Activated CD4-positive, alpha-beta T cell treated with anti-CD3 and anti-CD28 coated beads, Interleukin-2, amount 50 U/mL, for 16 hours (primary cell): ENCODE measurements at regions not wholly inside any gene's neighbourhood (a gene's known extent, or its start where the extent isn't known, plus 50 kb on each side); places are given as distances from the start of the nearest gene placed in this dataset.
"Not testable (repeated sequence)": the region's sequence is repeated elsewhere in the genome, so short reads cannot be mapped to it uniquely, and the experiment has no call there.

Experiments
- DNase-seq: peaks from one replicate; pipeline ENCODE4 v3.0.0-alpha.2; 2020

DNA sequence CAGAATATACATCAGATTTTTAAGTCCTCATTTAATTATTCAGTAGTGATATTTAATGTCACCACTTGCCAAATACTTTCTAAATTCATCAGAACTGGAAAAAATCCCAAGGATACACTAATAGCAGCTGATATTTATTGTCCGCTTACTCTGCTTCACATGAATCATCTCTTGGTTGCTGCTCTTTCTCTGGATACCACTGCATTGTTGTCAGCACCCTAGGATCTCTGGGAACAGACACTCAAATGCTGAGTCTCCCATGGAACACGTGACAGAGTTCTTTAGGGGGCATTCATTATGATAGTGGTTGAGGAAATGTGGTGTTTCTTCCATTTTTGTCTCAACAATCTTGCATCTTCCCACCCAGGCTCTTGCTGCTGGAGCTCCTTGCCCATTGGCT is 318.0 kb downstream of the RFPL4B start:
- DNase-seq, result no peak

DNA sequence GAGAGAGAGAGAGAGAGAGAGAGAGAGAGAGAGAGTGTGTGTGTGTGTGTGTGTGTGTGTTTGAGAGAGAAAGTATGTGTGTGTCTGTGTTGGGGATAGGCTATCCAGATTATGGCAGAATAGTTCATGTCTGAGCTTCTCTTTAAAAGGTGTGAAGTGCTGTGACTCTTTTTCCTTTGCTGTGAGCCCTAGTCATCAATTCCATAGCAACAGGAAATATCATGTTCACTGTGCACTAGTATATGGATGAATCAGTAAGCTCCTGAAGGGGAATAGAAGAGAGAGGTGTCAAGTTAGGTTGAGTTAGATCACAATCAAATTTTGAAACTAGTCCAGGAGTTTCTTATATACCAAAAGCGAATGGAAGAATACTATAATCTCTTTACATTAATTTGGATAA is 318.7 kb downstream of the RFPL4B start:
- DNase-seq, result peak; percentile 0

DNA sequence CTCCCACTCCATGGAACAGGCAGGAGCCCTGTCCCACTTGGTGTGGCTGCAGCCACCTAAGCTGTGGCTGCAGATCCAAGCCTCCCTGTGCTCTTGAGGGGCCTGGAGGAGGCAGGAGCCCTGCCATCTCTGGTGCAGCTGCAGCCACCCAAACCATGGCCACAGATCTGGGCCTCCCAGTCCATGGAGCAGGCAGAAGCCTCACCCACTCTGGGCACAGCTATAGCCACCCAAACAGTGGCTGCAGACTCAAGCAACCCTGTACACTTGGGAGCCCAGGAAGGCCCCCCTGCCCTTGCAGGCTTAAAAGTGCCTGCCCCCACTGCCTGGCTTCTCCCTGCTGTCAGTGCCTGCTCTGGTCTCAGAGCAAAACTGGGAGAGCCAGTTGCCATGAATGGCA is 320.3 kb downstream of the RFPL4B start:
- no peak for DNase-seq

DNA sequence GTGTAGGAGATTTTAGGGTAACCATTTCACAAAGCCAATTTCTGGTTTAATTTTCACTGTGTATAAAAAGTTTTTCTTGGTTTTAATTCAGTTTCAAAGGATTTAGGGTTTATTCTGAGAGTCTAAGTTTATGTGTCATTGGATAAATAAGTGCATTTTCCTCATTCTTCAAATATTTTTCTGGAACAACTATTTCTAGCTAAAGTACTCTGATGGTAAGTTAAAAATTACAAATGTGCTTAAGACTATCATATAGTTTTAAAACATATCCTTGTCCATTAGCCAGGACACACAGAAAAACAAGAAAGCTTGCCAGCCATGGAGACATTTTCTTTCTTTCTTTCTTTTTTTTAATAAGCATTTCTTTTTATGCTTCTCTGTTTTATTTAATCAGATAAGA is 333.0 kb downstream of the RFPL4B start:
- DNase-seq, result no peak

DNA sequence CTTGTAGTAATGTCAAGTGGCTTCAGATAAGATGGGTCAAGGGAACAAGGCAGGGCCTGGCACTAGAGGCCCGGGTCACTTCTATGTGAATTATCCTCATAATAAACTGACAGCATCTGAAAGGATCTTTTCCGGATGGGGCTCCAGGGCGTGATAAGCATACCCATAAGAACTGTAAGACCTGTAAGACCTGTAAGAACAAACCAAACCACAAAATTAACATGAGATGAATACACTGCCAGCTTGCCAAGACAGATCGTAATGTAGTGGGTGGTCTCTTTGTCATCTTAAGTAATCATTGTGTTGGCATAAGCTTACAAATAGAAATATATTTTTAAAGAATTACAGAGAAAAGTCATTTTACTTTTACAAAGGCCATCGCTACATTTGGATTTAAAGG is 334.9 kb downstream of the RFPL4B start:
- no peak for DNase-seq

DNA sequence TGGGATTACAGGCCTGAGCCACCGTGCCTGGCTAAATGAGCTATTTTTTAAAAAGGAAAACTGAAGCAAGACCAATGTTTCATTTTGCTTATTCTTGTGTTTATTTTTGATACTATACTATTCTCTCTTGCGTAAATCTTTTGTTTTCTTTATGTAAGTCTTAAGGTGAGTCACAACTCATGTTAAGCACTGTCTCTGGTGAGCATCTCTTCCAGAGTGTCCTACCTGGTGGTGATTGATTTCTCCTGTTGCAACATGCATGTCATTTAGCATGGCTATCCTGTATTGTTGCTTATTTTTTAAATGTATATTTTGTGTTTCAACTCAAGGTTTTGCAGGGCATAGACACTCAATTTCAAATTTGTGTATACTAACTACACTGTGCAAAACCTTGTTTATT is 336.0 kb downstream of the RFPL4B start:
- no peak for DNase-seq

DNA sequence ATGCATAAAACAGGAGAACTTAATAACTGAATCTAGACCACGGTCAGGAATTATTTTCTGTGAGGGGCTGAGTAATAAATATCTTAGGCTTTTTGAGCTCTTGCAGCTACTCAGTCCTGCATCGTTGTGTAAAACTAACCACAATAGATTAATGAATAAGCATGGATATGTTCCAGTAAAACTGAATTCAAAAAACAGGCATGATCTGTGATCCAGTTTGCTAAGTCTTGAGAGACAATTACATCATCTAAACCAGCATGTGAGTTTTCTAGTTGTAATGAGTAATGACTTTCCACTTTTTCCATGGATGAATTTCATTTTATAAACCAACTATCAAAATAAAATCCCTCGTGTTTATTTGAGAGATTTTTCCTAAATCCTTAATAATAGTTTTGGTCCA is 336.8 kb downstream of the RFPL4B start:
- no peak for DNase-seq

DNA sequence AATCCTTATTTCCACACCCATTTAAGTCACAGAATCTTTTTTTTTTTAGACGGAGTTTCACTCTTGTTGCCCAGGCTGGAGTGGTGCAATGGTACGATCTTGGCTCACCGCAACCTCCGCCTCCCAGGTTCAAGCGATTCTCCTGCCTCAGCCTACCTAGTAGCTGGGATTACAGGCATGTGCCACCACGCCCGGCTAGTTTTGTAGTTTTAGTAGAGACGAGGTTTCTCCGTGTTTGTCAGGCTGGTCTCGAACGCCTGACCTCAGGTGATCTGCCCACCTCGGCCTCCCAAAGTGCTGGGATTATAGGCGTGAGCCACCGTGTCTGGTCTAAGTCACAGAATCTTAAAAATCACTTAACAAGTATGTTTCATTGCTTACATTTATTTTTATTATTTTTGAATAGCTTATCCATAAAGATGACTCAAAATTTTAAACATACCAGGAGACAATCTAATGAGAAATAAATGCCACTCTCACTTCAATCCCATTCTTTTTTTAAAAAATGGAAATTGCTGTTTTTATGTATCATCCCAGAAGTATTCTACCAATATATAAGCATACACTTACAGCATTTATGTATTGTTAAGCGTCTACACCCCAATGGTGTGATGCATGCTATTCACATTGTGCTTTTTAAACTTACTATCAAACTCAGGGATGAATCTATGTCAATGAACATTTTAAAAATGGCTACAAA is 338.5 kb downstream of the RFPL4B start:
- not testable (repeated sequence) for DNase-seq

DNA sequence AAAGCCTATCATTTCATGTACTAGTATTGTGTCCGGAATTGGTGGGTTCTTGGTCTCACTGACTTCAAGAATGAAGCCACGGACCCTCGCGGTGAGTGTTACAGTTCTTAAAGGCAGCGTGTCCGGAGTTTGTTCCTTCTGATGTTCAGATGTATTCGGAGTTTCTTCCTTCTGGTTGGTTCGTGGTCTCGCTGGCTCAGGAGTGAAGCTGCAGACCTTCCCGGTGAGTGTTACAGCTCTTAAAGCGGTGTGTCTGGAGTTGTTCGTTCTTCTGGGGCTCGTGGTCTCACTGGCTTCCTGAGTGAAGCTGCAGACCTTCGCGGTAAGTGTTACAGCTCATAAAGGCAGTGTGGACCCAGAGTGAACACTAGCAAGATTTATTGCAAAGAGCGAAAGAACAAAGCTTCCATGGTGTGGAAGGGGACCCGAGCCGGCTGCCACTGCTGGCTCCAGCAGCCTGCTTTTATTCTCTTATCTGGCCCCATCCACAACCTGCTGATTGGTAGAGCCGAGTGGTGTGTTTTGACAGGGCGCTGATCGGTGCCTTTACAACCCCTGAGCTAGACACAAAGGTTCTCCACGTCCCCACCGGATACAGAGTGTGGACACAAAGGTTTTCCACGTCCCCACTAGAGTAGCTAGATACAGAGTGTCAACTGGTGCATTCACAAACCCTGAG is 341.5 kb downstream of the RFPL4B start:
- DNase-seq, result not testable (repeated sequence)

DNA sequence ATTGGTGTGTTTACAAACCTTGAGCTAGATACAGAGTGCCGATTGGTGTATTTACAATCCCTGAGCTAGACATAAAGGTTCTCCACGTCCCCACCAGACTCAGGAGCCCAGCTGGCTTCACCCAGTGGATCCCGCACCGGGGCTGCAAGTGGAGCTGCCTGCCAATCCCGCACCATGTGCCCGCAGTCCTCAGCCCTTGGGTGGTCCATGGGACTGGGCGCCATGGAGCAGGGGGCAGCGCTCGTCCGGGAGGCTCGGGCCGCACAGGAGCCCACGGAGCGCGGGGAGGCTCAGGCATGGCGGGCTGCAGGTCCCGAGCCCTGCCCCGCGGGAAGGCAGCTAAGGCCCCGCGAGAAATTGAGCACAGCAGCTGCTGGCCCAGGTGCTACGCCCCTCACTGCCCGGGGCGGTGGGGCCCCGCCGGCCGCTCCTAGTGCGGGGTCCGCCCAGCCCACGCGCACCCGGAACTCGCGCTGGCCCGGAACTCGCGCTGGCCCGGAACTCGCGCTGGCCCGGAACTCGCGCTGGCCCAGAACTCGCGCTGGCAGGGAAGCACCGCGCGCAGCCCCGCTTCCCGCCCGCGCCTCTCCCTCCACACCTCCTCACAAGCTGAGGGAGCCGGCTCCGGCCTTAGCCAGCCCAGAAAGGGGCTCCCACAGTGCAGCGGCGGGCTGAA is 342.2 kb downstream of the RFPL4B start:
- DNase-seq, result not testable (repeated sequence)

DNA sequence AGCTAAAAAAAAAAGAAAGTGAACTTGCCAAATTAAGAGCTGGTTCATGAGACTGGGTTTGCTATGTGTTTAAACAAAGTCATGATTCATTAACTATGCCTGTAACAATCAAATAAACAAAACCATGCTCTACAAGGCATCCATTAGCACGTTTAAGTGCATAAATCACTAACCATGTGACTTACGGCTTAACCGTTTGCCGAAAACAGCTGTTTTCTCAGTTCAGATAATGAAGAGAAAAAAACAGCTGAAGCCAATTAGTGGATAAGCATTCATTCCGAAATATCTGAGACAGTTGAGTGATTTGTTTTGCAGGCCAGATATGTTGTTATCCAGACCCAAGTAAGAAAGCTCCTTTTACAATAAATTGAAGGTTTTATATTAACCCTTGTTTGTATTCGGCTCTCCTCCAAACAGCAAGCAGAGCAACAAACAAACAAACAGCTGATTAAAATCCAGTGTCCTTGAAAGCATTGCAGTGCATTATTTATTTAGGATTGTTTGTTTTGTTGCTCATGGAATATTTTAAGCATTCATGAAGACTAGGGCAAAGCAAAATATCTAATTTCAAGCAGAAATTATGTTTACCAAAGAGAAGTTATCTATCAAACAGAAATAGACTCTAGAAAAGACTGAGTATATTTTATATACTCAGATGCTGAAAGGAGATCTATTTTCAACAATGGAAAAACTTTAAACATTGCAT is 343.5 kb downstream of the RFPL4B start:
- DNase-seq, result no peak

DNA sequence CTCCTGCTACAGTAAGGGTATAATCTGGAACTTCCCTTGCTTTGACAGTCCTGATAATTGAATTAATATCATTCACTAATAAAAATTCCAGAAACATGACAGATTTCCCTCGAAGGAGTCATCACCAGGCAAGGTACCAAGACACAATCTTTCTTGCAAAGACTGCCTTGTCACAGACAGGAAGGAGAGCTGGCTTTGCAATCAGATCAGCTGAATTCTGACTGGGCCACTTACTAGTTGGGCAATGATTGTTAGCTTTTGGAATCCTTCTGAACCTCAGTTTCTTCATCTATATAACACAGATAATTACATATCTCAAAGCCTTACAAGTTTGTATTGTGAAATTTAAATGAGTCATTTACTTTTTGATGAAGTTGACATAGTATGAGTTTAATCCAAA is 344.2 kb downstream of the RFPL4B start:
- no peak for DNase-seq

DNA sequence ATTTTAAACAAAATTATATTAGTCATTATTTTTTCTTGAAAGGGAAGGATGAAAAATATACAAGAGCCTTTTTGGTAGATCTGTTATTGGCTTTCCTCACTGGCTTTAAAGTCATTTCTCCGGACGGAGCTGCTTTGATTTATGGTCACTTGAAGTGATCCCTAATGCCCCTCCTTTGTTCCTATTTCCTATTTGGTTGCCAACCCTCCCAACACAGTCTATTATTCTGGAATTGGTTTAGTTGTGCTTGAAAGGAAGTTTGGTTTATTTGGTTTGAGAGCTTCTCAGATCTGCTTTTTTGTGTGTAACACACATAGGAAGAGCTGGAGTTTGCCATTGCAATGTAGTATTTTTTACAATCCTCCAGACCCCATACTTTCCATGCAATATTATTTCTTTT is 347.9 kb downstream of the RFPL4B start:
- no peak for DNase-seq

DNA sequence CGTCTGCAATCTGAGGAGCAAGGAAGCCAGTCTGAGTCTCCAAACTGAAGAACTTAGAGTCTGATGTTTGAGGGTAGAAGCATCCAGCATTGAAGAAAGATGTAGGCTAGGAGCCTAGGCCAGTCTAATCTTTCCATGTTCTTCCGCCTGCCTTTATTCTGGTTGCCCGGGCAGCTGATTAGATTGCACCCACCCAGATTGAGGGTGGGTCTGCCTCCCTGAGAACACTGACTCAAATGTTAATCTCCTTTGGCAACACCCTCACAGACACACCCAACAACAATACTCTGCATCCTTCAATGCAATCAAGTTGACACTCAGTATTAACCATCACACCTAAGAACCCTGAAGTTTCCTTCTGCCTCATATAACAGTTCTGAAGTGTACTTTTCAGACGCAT is 350.1 kb downstream of the RFPL4B start:
- no peak for DNase-seq

DNA sequence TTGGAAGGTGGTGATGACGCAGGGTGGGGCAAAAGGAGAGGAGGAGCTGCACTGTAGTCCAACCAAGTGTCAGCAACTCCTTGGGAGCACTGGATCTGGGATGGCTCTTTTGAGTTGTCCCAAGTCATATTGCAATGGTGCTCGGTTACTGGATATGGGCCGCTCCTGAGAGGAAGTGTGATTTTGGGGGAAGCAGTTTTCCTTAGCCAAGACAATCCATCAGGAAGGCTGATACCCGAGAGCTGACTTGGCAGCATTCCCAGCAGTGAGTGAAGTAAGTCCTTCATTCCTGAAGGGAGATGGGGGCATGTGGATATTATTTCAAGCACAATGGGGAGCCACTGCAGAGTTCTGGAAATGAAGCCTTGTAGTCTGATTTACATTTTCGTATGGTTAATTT is 354.1 kb downstream of the RFPL4B start:
- no peak for DNase-seq

DNA sequence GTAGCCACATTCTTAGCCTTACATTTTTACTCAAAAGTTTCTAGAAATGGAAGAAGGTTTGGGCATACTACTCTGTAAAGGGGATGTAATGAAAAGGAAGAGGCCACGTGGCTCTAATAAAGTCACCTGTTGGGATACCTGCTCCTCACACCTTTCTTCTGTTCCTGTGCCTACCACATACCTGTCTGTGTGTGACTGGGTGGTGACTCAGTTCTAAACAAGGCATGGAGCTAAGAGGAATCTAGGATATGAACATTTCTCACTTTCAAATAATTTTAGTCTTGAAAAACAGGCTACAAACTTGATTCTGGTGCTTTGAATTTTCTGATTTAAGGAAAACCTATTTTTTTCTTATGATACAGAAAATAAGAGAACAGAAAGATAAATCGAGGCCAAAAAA is 363.6 kb downstream of the RFPL4B start:
- DNase-seq, result no peak

DNA sequence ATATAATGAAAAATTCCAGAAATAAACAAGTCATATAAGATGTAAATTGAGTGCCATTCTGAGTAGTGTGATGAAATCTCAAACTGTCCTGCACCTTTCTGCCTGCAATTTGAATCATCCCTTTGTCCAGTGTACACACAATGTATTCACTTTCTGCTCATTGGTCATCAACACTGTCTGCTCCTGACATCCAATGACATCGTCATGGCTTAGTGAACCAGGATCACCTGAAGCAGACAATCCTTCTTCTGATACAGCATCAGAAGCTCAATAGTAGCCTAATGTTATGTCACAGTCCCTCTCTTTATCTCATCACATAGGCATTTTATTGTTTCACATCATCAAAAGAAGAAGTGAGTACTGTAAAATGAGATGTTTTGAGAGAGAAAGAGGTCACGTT is 366.3 kb downstream of the RFPL4B start:
- no peak for DNase-seq

DNA sequence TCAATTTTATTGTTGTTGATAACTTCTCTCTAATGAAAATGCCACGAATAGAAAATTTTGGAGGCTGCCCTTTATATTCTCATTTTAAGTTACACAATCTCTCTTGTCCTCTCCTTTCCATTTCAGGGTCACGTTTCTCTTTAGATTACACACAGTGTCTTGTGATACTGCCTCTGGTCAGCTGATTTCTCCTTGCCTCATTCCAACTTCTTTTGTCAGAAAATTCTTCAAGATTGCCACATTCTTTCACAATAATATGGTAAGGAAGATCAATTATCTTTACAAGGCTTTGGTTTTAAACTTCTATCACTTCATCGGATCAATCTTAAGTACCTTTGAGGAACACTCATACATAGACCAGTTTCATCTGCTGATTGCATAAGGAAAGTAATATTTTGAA is 370.3 kb downstream of the RFPL4B start:
- no peak for DNase-seq

DNA sequence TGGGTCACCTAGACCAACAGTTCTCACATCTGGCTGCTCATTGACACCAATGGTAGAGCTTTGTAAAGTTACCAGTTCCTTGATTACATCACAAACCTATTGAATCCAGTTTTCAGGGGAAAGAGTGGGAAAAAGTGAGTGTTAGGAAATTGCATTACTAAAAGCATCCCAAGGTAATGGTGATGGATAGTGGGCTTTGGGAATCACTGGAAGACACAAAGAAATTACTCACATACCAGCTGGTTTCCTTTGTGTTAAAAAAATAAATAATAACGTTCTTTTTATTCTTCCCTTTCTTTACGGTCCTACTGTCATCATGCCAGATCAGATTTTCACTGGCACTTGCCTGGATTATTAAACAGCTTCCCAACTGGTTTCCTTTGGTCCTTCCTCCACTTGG is 370.7 kb downstream of the RFPL4B start:
- no peak for DNase-seq

DNA sequence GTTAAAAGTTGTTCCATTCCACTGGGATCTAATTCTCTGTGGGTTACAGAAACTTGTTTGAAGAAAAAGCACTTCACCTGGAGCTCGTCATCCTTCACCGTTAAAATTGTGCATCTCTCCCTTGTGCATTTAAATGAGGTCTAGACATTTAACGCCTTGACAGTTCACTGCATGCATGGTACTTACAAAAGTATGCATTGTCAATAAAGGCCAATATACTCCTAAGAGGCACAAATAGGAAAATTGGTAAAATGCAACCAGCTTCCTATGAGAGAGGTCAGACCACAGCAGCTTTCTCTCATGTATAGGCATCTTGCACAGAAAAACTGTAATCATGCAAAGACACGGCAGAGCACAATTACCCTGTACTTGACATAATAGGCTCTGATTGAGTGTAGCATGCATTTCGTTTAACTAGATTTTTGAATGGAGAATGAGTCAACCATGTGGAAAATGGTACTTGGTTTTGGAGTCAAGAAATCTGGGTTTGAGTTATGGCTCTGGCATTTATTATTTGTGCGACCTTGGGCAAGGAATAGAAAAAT is 378.5 kb downstream of the RFPL4B start:
- DNase-seq, result no peak

DNA sequence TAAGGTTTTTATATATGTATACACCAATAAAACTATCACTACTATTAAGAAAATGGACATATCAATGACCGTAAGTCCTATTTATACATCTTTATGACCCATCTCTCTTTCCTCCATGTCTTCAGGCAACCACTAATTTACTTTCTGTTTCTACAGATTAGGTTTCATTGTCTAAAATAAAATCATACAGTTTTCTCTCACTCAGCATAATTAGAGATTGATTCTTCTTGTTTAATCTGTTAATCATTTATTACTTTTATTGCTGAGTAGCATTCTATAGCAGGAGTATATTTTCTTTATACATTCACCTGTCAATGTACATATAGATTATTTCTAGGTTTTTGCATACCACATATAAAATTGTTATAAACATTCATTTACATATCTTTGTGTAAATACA is 388.0 kb downstream of the RFPL4B start:
- no peak for DNase-seq

DNA sequence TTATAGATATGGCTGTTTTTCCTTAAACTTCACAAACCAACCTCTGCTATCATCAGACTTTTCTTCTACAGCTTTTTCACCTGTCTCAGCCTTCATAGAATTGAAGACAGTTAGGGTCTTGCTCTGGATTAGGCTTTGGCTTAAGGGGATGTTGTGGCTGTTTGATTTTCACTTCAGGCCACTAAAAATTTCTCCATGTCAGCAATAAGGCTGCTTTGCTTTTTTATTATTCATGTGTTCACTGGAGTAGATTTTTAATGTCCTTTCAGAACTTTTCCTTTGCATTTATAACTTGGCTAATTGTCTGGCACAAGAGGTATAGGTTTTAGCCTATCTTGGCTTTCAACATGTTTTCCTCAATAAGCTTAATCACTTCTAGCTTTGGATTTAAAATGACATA is 392.6 kb downstream of the RFPL4B start:
- DNase-seq, result no peak

DNA sequence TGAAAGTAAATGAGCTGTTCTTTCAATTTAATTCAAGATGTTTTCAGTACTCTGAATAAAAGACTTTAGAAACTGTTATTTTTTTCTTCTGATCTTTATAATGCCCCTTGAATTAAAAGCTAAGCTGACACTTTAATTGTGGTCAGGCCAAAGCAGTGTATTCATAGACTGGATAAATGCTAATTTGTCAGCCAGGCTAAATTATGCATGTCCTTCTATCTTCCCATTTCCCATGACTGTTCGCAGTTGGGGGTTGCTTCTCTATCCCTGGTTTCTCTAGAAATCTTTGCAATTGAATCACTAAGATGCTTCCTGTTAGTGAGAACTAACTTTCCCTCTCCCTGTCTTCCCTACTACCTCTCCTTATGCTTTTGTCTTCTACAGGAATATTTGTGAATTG is 396.2 kb downstream of the RFPL4B start:
- DNase-seq, result no peak

DNA sequence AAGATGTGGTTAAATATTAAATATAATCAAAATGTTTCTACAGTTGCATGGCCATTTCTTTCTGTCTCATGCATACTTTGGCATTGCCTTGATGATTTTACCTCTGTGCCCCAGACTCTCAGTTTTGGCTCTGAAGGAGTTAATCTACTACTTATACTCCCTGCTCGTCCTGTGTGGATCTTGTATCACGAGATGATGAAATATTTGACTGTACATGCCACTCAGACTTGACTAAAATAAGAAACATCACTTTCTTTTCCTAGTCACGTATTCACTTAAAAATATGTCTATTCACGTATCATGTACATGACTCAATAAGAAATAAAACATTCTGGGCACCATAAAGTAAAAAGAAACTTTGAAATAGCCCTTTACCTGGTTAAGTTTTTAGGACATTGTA is 397.7 kb downstream of the RFPL4B start:
- no peak for DNase-seq
